GM21737 (cell line): ENCODE measurements at regions not wholly inside any gene's neighbourhood (a gene's known extent, or its start where the extent isn't known, plus 50 kb on each side); places are given as distances from the start of the nearest gene placed in this dataset.
"Not testable (repeated sequence)": the region's sequence is repeated elsewhere in the genome, so short reads cannot be mapped to it uniquely, and the experiment has no call there.

Experiments used
- ATAC-seq: cut with Tn5 transposase; IDR thresholded peaks from one replicate; pipeline ENCODE4 v1.9.1; 2021; ENCODE audit warnings: mild to moderate bottlenecking, moderate library complexity; ENCODE audit not compliant: unreplicated experiment

- not testable (repeated sequence) for ATAC-seq
Measured at GRCh38 chr13:86253497-86253896, 454.3 kb upstream of the SLITRK6 start.

GRCh38 chr13:86255820-86256219 lies 456.6 kb upstream of the SLITRK6 start:
- not testable (repeated sequence) for ATAC-seq

- ATAC-seq: no peak
Measured at GRCh38 chr13:86269511-86269910, 470.3 kb upstream of the SLITRK6 start.

- no peak for ATAC-seq
Measured at GRCh38 chr13:86282442-86282841, 483.2 kb upstream of the SLITRK6 start.

GRCh38 chr13:86283031-86283430 lies 483.8 kb upstream of the SLITRK6 start:
- ATAC-seq: no peak

- no peak for ATAC-seq
Measured at GRCh38 chr13:86298725-86299124, 499.5 kb upstream of the SLITRK6 start.

- ATAC-seq: no peak
Measured at GRCh38 chr13:86299128-86299527, 499.9 kb upstream of the SLITRK6 start.

GRCh38 chr13:86309881-86310280 lies 510.7 kb upstream of the SLITRK6 start:
- no peak for ATAC-seq

GRCh38 chr13:86313421-86313820 lies 514.2 kb upstream of the SLITRK6 start:
- ATAC-seq: no peak

GRCh38 chr13:86318450-86318849 lies 519.2 kb upstream of the SLITRK6 start:
- no peak for ATAC-seq

- ATAC-seq: no peak
Measured at GRCh38 chr13:86324191-86324590, 525.0 kb upstream of the SLITRK6 start.

- no peak for ATAC-seq
Measured at GRCh38 chr13:86355301-86355700, 556.1 kb upstream of the SLITRK6 start.

- no peak for ATAC-seq
Measured at GRCh38 chr13:86357106-86357505, 557.9 kb upstream of the SLITRK6 start.

GRCh38 chr13:86363749-86364148 lies 564.5 kb upstream of the SLITRK6 start:
- ATAC-seq: not testable (repeated sequence)

GRCh38 chr13:86368924-86369323 lies 569.7 kb upstream of the SLITRK6 start:
- no peak for ATAC-seq

GRCh38 chr13:86377451-86377850 lies 578.2 kb upstream of the SLITRK6 start:
- ATAC-seq: no peak

GRCh38 chr13:86378628-86379027 lies 579.4 kb upstream of the SLITRK6 start:
- ATAC-seq: no peak

- no peak for ATAC-seq
Measured at GRCh38 chr13:86383151-86383550, 583.9 kb upstream of the SLITRK6 start.

- no peak for ATAC-seq
Measured at GRCh38 chr13:86383561-86383960, 584.3 kb upstream of the SLITRK6 start.

GRCh38 chr13:86397635-86398034 lies 598.4 kb upstream of the SLITRK6 start:
- ATAC-seq: no peak

GRCh38 chr13:86399572-86399971 lies 600.4 kb upstream of the SLITRK6 start:
- no peak for ATAC-seq

GRCh38 chr13:86402500-86402899 lies 603.3 kb upstream of the SLITRK6 start:
- ATAC-seq: no peak

- ATAC-seq: no peak
Measured at GRCh38 chr13:86403181-86403580, 604.0 kb upstream of the SLITRK6 start.
